GM12878 (cell line): ENCODE measurements at regions not wholly inside any gene's neighbourhood (a gene's known extent, or its start where the extent isn't known, plus 50 kb on each side); places are given as distances from the start of the nearest gene placed in this dataset.

ENCODE experiments used
- ATAC-seq: fragments of 200-7000 bp; cut with Tn5 transposase; 3 replicates; pipeline ENCODE4 v1.9.1; 2020; ENCODE audit warnings: mild to moderate bottlenecking, moderate library complexity
- BruUV-seq: library from RNA; stranded (reverse); fragments of 400-500 nt; replicated peaks from 2 replicates; lab custom pipeline; 2021; lab: Mats Ljungman, UMichigan
- CTCF ChIA-PET: fragments of 300-600 bp; sonication (Branson Sonifier 250); formaldehyde crosslinking; extraction: SDS; loops from one replicate; lab custom pipeline; 2021; ENCODE audit warnings: inconsistent platforms; lab: Yijun Ruan, JAX
- POLR2A ChIA-PET: fragments of 350-600 bp; formaldehyde crosslinking; extraction: SDS; loops from one replicate; lab custom pipeline; 2021; ENCODE audit warnings: inconsistent platforms; lab: Charles Lee
- RAD21 ChIA-PET: fragments of 300-600 bp; sonication (Branson Sonifier 250); formaldehyde crosslinking; loops from one replicate; lab custom pipeline; 2023; ENCODE audit warnings: antibody characterized with exemption; ENCODE audit not compliant: unreplicated experiment; lab: Charles Lee
- SMC1A ChIA-PET: fragments of 300-600 bp; sonication (Branson Sonifier 250); formaldehyde crosslinking; loops from one replicate; lab custom pipeline; 2023; ENCODE audit not compliant: unreplicated experiment, uncharacterized antibody; lab: Charles Lee
- DNase-seq: peaks from one replicate; pipeline ENCODE4 v3.0.0-alpha.2; 2011; ENCODE audit warnings: low read depth, low spot score
- FAIRE-seq: peaks from 3 replicates; lab custom pipeline; 2011; peaks lifted over from hg19 to GRCh38; lab: Jason Lieb, UNC
- H2AFZ ChIP-seq: 2 replicates; pipeline ENCODE4 v1.6.0; 2011; ENCODE audit warnings: low read depth, low read length, control low read depth; ENCODE audit not compliant: control insufficient read depth
- H3K27ac ChIP-seq: 2 replicates; pipeline ENCODE4 v1.5.1; 2011; ENCODE audit warnings: control low read depth; ENCODE audit not compliant: control insufficient read depth, insufficient read depth
- H3K27me3 ChIP-seq, 2 experiments: replicated peaks in 1 of 2; 2 replicates each; pipeline versions ENCODE4 v1.6.0 to v1.6.1; 2011; ENCODE audit warnings: low read length in 1 of 2; ENCODE audit not compliant: control insufficient read depth in 2 of 2, insufficient read depth in 2 of 2
- H3K36me3 ChIP-seq, 2 experiments: 2 replicates each; pipeline ENCODE4 v1.5.1; 2011; ENCODE audit warnings: low read length in 1 of 2; ENCODE audit not compliant: control insufficient read depth in 2 of 2, insufficient read depth in 2 of 2
- H3K4me1 ChIP-seq: 2 replicates; pipeline ENCODE4 v1.6.1; 2011; ENCODE audit warnings: mild to moderate bottlenecking, low read length, moderate library complexity, mixed read lengths; ENCODE audit not compliant: control insufficient read depth, insufficient read depth
- H3K4me2 ChIP-seq: 2 replicates; pipeline ENCODE4 v1.6.0; 2011; ENCODE audit warnings: control low read depth; ENCODE audit not compliant: control insufficient read depth, insufficient read depth
- H3K4me3 ChIP-seq: fragments of 200-600 bp; sonication (generic); 2 replicates; pipeline ENCODE4 v1.5.1; 2016
- H3K79me2 ChIP-seq: 2 replicates; pipeline ENCODE4 v1.6.0; 2011; ENCODE audit warnings: low read length; ENCODE audit not compliant: control insufficient read depth, insufficient read depth
- H3K9ac ChIP-seq: 2 replicates; pipeline ENCODE4 v1.8.0; 2011; ENCODE audit warnings: low read length, control low read depth, mixed read lengths; ENCODE audit not compliant: control insufficient read depth, insufficient read depth
- H3K9me3 ChIP-seq: replicated peaks from 3 replicates; pipeline ENCODE4 v1.5.1; 2011; ENCODE audit warnings: mild to moderate bottlenecking, low read length; ENCODE audit not compliant: control insufficient read depth, insufficient read depth
- H4K20me1 ChIP-seq: 2 replicates; pipeline ENCODE4 v1.6.0; 2011; ENCODE audit not compliant: control insufficient read depth, insufficient read depth
- BHLHE40 ChIP-seq, 2 experiments: fragments of 450-650 bp in 1 of 2; IDR thresholded peaks; 2 replicates each; pipeline ENCODE4 v1.6.1; 2011 to 2017; ENCODE audit warnings: low read depth in 2 of 2, borderline replicate concordance in 1 of 2, improper control_type of control experiment in 1 of 2, low read length in 1 of 2, mild to moderate bottlenecking in 1 of 2
- CBX5 ChIP-seq: sonication (generic); IDR thresholded peaks from 2 replicates; pipeline ENCODE4 v1.6.1; 2016; ENCODE audit warnings: low read depth, moderate library complexity, mild to moderate bottlenecking, inconsistent platforms
- CHD4 ChIP-seq: fragments of 200-600 bp; sonication (generic); IDR thresholded peaks from 2 replicates; pipeline ENCODE4 v1.6.1; 2016; ENCODE audit warnings: mild to moderate bottlenecking
- ESRRA ChIP-seq: IDR thresholded peaks from 2 replicates; pipeline ENCODE4 v1.6.1; 2012; ENCODE audit warnings: mild to moderate bottlenecking, low read length, improper control_type of control experiment
- HSF1 ChIP-seq: fragments of 150-350 bp; IDR thresholded peaks from 2 replicates; pipeline ENCODE4 v1.6.1; 2014; ENCODE audit warnings: mild to moderate bottlenecking, low read depth, low read length
- IKZF1 ChIP-seq: fragments of 450-650 bp; conservative IDR thresholded peaks from 2 replicates; pipeline ENCODE4 v1.6.1; 2017; ENCODE audit warnings: antibody characterized with exemption, mild to moderate bottlenecking
- IKZF2 ChIP-seq, 2 experiments: fragments of 450-650 bp; IDR thresholded peaks; 2 replicates each; pipeline ENCODE4 v1.6.1; 2017; ENCODE audit warnings: mild to moderate bottlenecking in 2 of 2, moderate library complexity in 2 of 2
- NFIC ChIP-seq: IDR thresholded peaks from 2 replicates; pipeline ENCODE4 v1.6.1; 2012; ENCODE audit warnings: low read depth, mild to moderate bottlenecking, inconsistent platforms, low read length, moderate library complexity
- PAX5 ChIP-seq: IDR thresholded peaks from 2 replicates; pipeline ENCODE4 v1.6.1; 2011; ENCODE audit warnings: low read depth, low read length, borderline replicate concordance
- POLR2AphosphoS2 ChIP-seq: IDR thresholded peaks from 2 replicates; pipeline ENCODE4 v1.6.1; 2011; ENCODE audit warnings: low read depth, mild to moderate bottlenecking, low read length, improper control_type of control experiment, moderate library complexity
- RELA ChIP-seq: fragments of 450-650 bp; IDR thresholded peaks from 2 replicates; pipeline ENCODE4 v1.8.0; 2014; ENCODE audit warnings: borderline replicate concordance; ENCODE audit not compliant: partially characterized antibody
- SIX5 ChIP-seq: IDR thresholded peaks from 2 replicates; pipeline ENCODE4 v1.6.1; 2011; ENCODE audit warnings: mild to moderate bottlenecking, low read depth, low read length, moderate library complexity; ENCODE audit not compliant: severe bottlenecking
- ZNF622 ChIP-seq: fragments of 450-650 bp; IDR thresholded peaks from 2 replicates; pipeline ENCODE4 v1.6.1; 2017; ENCODE audit warnings: mild to moderate bottlenecking, inconsistent platforms
- WGBS: methylation state at CpG from one replicate; pipeline ENCODE4 v1.1.6; 2016; ENCODE audit warnings: low lambda C conversion rate; ENCODE audit not compliant: insufficient replicate concordance, insufficient coverage; ENCODE audit errors: missing lambda C conversion rate; 5-methylcytosine and 5-hydroxymethylcytosine counted together
- in situ Hi-C: fragments of 300-500 bp; cut with MboI; formaldehyde crosslinking; loops from 9 replicates; pipeline ENCODE4 v1.14.3; 2018; ENCODE audit warnings: mixed read lengths
- intact Hi-C: fragments of 100-400 bp; cut with micrococcal nuclease; formaldehyde crosslinking; loops from one replicate; pipeline ENCODE4 v1.14.2; 2022; ENCODE audit not compliant: unreplicated experiment

- Histone ChIP-seq H3K79me2 (no peaks in the 10 kb centered on the region), H3K4me2 (no peak overlapping the region), H2AFZ (no peak overlapping the region), H3K27ac (no peak overlapping the region), H3K36me3 (no peaks in the 10 kb centered on the region), H3K27me3 (no peaks in the 10 kb centered on the region), H3K4me3 (no peak overlapping the region), H3K9me3 (peaks cover 8% of the 10 kb centered on the region), H3K9ac (no peak overlapping the region), H4K20me1 (no peaks in the 10 kb centered on the region), H3K4me1 (peaks cover 25% of the 10 kb centered on the region; the same call in 1 of the 2 replicates)
- ChIA-PET CTCF (interaction anchor here (0.6 to 1.2 kb wide), 4 partner anchors 10 to 92 kb away, joined by 3 read pairs; no protein-coding TSS in a partner anchor), SMC1A (interaction anchor here (0.6 to 3.3 kb wide), 10 partner anchors 9 to 193 kb away, joined by 3 to 21 read pairs (median 4); no protein-coding TSS in a partner anchor), RAD21 (interaction anchor here (0.5 to 1.1 kb wide), 2 partner anchors 37 to 193 kb away, joined by 3 to 4 read pairs; no protein-coding TSS in a partner anchor), POLR2A (interaction anchor here (0.6 to 1.1 kb wide), 4 partner anchors 13 to 353 kb away, joined by 3 read pairs; no protein-coding TSS in a partner anchor)
- FAIRE-seq (no peak), DNase-seq (no peak), ATAC-seq (peak; percentile 61)
- in situ Hi-C loops, result no loop called here
- intact Hi-C loops, result loop anchor here (10.0 kb wide), 1 partner anchor 666 kb away; no protein-coding TSS in a partner anchor
- TF ChIP-seq ZNF622, result no peak
- TF ChIP-seq IKZF1, result peak; percentile 31; the same call in 1 of the 2 replicates
- TF ChIP-seq BHLHE40 (IDR thresholded peaks at IDR 0.05; ENCODE audit: borderline replicate concordance in 1 of 2, low read depth in 2 of 2, low read length in 1 of 2), result no peak
- no peak for TF ChIP-seq CBX5
- no peak for TF ChIP-seq HSF1
- no peak for TF ChIP-seq CHD4
- TF ChIP-seq RELA, result no peak
- no peak for TF ChIP-seq POLR2AphosphoS2
- TF ChIP-seq ESRRA, result no peak
- peak in 1 of 2 experiments; percentile 20; a peak in 1 of 4 replicates for TF ChIP-seq IKZF2 (IDR thresholded peaks at IDR 0.05)
- TF ChIP-seq NFIC, result 0 out of 2 replicates have a peak, but pooled peaks have one; percentile 17
- no peak for TF ChIP-seq PAX5
- TF ChIP-seq SIX5, result no peak
- WGBS, result 95% methylated on average over 1 of the region's 1 CpG
- no TSS peak for BruUV-seq
Measured at GRCh38 chr3:31440878-31441277, 91.8 kb upstream of the STT3B start.
